B cell (primary cell): ENCODE measurements at regions not wholly inside any gene's neighbourhood (a gene's known extent, or its start where the extent isn't known, plus 50 kb on each side); places are given as distances from the start of the nearest gene placed in this dataset.

Experiments
- ATAC-seq: fragments of 200-7000 bp; cut with Tn5 transposase; one replicate; pipeline ENCODE4 v1.10.0; 2021; ENCODE audit warnings: low read depth, mild to moderate bottlenecking, moderate number of reproducible peaks, moderate library complexity
- CTCF ChIA-PET: fragments of 350-600 bp; sonication (Branson Sonifier 250); formaldehyde crosslinking; loops from one replicate; lab custom pipeline; 2021; ENCODE audit warnings: antibody characterized with exemption, inconsistent platforms; lab: Charles Lee
- POLR2A ChIA-PET: fragments of 350-600 bp; sonication (Branson Sonifier 250); formaldehyde crosslinking; loops from one replicate; lab custom pipeline; 2021; ENCODE audit warnings: antibody characterized with exemption; lab: Charles Lee
- DNase-seq: peaks from one replicate; pipeline ENCODE4 v3.0.0; 2013
- H2AFZ ChIP-seq: 2 replicates; pipeline ENCODE4 v1.6.1; 2012; ENCODE audit warnings: mild to moderate bottlenecking, low read depth, low read length; ENCODE audit not compliant: insufficient read depth, poor library complexity, severe bottlenecking
- H3K27ac ChIP-seq, 2 donors: 1 replicate in 1 of 2; 2 replicates in 1 of 2; pipeline ENCODE4 v1.5.1; 2012 to 2013; ENCODE audit warnings: low read length in 2 of 2, mild to moderate bottlenecking in 2 of 2, moderate library complexity in 1 of 2
- H3K27me3 ChIP-seq, 4 experiments: fragments of 200-600 bp in 1 of 4; sonication (generic) in 1 of 4; replicated peaks in 1 of 4; 1 replicate in 2 of 4; 2 replicates in 2 of 4; pipeline versions ENCODE4 v1.6.1 to v1.7.0; 2013 to 2016; ENCODE audit warnings: low read length in 3 of 4, mild to moderate bottlenecking in 2 of 4, mixed read lengths in 1 of 4, moderate library complexity in 1 of 4; ENCODE audit not compliant: insufficient read depth in 4 of 4, control insufficient read depth in 3 of 4; ENCODE audit errors: control extremely low read depth in 1 of 4
- H3K36me3 ChIP-seq, 2 experiments: replicated peaks in 1 of 2; 1 replicate in 1 of 2; 2 replicates in 1 of 2; pipeline versions ENCODE4 v1.6.1 to v1.7.1; 2013; ENCODE audit warnings: low read length in 1 of 2; ENCODE audit not compliant: insufficient read depth in 2 of 2, control insufficient read depth in 1 of 2; ENCODE audit errors: control extremely low read depth in 1 of 2, extremely low read depth in 1 of 2
- H3K4me1 ChIP-seq, 2 donors: fragments of 200-600 bp in 1 of 2; sonication (generic) in 1 of 2; 1 replicate in 1 of 2; 2 replicates in 1 of 2; pipeline versions ENCODE4 v1.5.1 to v1.6.1; 2013 to 2017; ENCODE audit warnings: low read length in 2 of 2; ENCODE audit not compliant: control insufficient read depth in 2 of 2, insufficient read depth in 2 of 2
- H3K4me2 ChIP-seq: replicated peaks from 2 replicates; pipeline ENCODE3; 2012; ENCODE audit warnings: mild to moderate bottlenecking, low read depth, low read length; ENCODE audit not compliant: poor library complexity, severe bottlenecking
- H3K4me3 ChIP-seq, 5 experiments: fragments of 200-600 bp in 1 of 5; sonication (generic) in 1 of 5; 1 replicate in 3 of 5; 2 replicates in 2 of 5; pipeline versions ENCODE4 v1.5.1 to v1.7.0; 2011 to 2016; ENCODE audit warnings: low read length in 4 of 5, mild to moderate bottlenecking in 4 of 5, low read depth in 2 of 5, control low read depth in 1 of 5, moderate library complexity in 1 of 5; ENCODE audit not compliant: insufficient read depth in 1 of 5; ENCODE audit errors: control extremely low read depth in 1 of 5, extremely low read depth in 1 of 5
- H3K79me2 ChIP-seq: fragments of 200-600 bp; sonication (generic); one replicate; pipeline ENCODE4 v1.6.0; 2016; ENCODE audit warnings: low read length; ENCODE audit not compliant: control insufficient read depth, insufficient read depth
- H3K9ac ChIP-seq: fragments of 200-600 bp; sonication (generic); 2 replicates; pipeline ENCODE4 v1.6.1; 2017; ENCODE audit warnings: mild to moderate bottlenecking, low read length, moderate library complexity
- H3K9me3 ChIP-seq, 3 donors: one replicate each; pipeline versions ENCODE4 v1.6.1 to v1.7.1; 2013; ENCODE audit warnings: low read length in 2 of 3; ENCODE audit not compliant: control insufficient read depth in 2 of 3, insufficient read depth in 1 of 3; ENCODE audit errors: control extremely low read depth in 1 of 3
- H4K20me1 ChIP-seq: 2 replicates; pipeline ENCODE4 v1.6.0; 2012; ENCODE audit warnings: mild to moderate bottlenecking, low read length; ENCODE audit not compliant: insufficient read depth, control insufficient read depth, poor library complexity, severe bottlenecking
- H3K27ac Mint-ChIP-seq: one replicate; pipeline ENCODE4 v1.8.0; 2021; ENCODE audit warnings: mixed read lengths
- H3K27me3 Mint-ChIP-seq: one replicate; pipeline ENCODE4 v1.8.0; 2021; ENCODE audit warnings: mixed read lengths
- H3K4me1 Mint-ChIP-seq: one replicate; pipeline ENCODE4 v1.8.0; 2021; ENCODE audit warnings: mixed read lengths
- H3K4me3 Mint-ChIP-seq: one replicate; pipeline ENCODE4 v1.8.0; 2021; ENCODE audit warnings: mixed read lengths
- H3K9me3 Mint-ChIP-seq: one replicate; pipeline ENCODE4 v1.8.0; 2022; ENCODE audit warnings: mixed read lengths; ENCODE audit not compliant: insufficient read depth
- EZH2 ChIP-seq: IDR thresholded peaks from 2 replicates; pipeline ENCODE4 v1.6.1; 2012; ENCODE audit warnings: borderline replicate concordance, low read depth, mild to moderate bottlenecking, moderate library complexity, low read length; ENCODE audit not compliant: insufficient read depth, poor library complexity, severe bottlenecking
- WGBS: methylation state at CpG from one replicate; pipeline ENCODE4 v1.1.5; 2013; ENCODE audit warnings: missing lambda C conversion rate; ENCODE audit not compliant: insufficient coverage; 5-methylcytosine and 5-hydroxymethylcytosine counted together
- intact Hi-C: fragments of 100-400 bp; cut with micrococcal nuclease; formaldehyde crosslinking; loops from one replicate; pipeline ENCODE4 v1.10.0; 2022
- TF ChIP-seq, protein P1 (sequence below): fragments of 200-600 bp; IDR thresholded peaks from one replicate; pipeline ENCODE4 v1.8.0; 2022; ENCODE audit warnings: antibody characterized with exemption, mild to moderate bottlenecking

DNA sequence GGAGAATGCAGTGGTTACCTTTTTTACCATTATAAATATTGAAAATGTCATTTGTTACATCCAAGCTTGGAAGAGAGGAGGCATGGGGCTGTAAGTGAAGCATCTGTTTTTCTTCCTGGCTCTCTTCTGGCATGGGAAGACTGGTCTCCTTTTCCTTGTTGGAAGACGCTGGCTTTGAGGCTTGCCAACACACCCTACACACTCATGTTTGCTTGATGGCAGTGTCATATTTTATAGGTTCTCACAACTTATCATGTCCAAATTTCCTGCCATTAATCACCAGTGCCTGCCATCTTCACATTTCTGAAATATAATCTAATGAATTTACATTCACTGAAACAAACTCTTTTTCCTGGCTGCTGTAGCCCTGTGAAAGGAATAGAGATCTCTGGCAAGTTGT, 252.9 kb downstream of the MAN2A1 start:
- Histone ChIP-seq H2AFZ (no peak overlapping the region), H3K27me3 (peaks cover 0 to 3% (median 0%) of the 10 kb centered on the region in 4 experiments), H3K4me2 (no peak overlapping the region), H3K27ac (no peak overlapping the region), H3K9me3 (peaks cover 0 to 6% (median 2%) of the 10 kb centered on the region in 3 donors), H3K4me1 (no peaks in the 10 kb centered on the region), H4K20me1 (no peaks in the 10 kb centered on the region), H3K36me3 (no peaks in the 10 kb centered on the region), H3K79me2 (no peaks in the 10 kb centered on the region), H3K4me3 (no peak overlapping the region), H3K9ac (no peak overlapping the region)
- ChIA-PET POLR2A (no interaction called here), CTCF (no interaction called here)
- Mint-ChIP-seq H3K27ac (no peak overlapping the region), H3K27me3 (peaks cover 20% of the 10 kb centered on the region), H3K9me3 (no peaks in the 10 kb centered on the region), H3K4me3 (no peak overlapping the region), H3K4me1 (no peaks in the 10 kb centered on the region)
- TF ChIP-seq EZH2 = no peak
- TF ChIP-seq, protein P1, sequence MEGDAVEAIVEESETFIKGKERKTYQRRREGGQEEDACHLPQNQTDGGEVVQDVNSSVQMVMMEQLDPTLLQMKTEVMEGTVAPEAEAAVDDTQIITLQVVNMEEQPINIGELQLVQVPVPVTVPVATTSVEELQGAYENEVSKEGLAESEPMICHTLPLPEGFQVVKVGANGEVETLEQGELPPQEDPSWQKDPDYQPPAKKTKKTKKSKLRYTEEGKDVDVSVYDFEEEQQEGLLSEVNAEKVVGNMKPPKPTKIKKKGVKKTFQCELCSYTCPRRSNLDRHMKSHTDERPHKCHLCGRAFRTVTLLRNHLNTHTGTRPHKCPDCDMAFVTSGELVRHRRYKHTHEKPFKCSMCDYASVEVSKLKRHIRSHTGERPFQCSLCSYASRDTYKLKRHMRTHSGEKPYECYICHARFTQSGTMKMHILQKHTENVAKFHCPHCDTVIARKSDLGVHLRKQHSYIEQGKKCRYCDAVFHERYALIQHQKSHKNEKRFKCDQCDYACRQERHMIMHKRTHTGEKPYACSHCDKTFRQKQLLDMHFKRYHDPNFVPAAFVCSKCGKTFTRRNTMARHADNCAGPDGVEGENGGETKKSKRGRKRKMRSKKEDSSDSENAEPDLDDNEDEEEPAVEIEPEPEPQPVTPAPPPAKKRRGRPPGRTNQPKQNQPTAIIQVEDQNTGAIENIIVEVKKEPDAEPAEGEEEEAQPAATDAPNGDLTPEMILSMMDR = no peak
- intact Hi-C loops = no loop called here
- no CpG with 5 or more reads among the region's 1 CpG for WGBS
- DNase-seq (no peak), ATAC-seq (no peak)

DNA sequence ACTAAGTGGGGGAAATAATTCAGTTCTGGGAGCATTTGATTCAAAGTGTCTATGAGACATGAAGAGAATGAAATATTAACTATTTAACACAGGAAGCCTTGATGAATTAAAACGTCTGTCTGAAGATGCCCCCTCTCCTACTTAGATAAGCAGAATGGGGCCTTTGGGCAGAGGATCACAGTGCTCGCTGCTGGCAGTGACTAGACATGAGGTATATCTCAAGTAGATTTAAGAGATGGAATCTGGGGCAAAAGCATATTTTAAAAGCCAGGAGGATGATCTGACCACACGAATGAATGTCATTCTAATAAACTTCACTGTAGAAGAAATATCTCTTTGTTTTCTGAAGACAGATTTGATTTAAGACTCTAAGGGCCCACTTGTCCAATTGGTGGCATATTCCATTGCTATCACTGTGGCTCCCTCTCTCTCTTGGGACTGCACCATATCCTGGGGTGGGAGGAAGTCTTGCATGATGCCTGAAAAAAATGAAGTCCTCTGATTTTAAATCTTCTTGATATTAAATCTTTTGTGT, 254.0 kb downstream of the MAN2A1 start:
- Histone ChIP-seq H2AFZ (no peak overlapping the region), H3K4me3 (no peak overlapping the region), H3K4me2 (no peak overlapping the region), H3K4me1 (no peaks in the 10 kb centered on the region), H3K9me3 (peaks cover 0 to 6% (median 2%) of the 10 kb centered on the region in 3 donors), H3K27ac (no peak overlapping the region), H3K9ac (no peak overlapping the region), H4K20me1 (no peaks in the 10 kb centered on the region), H3K79me2 (no peaks in the 10 kb centered on the region), H3K27me3 (peaks cover 0 to 3% (median 0%) of the 10 kb centered on the region in 4 experiments), H3K36me3 (no peaks in the 10 kb centered on the region)
- POLR2A ChIA-PET = no interaction called here
- ATAC-seq (no peak), DNase-seq (no peak)
- Mint-ChIP-seq H3K4me1 (no peaks in the 10 kb centered on the region), H3K4me3 (no peak overlapping the region), H3K27me3 (peaks cover 20% of the 10 kb centered on the region), H3K27ac (no peak overlapping the region), H3K9me3 (no peaks in the 10 kb centered on the region)
- intact Hi-C loops = no loop called here
- no CpG with 5 or more reads among the region's 3 CpGs for WGBS
- CTCF ChIA-PET = no interaction called here
- TF ChIP-seq, protein P1 = no peak
- TF ChIP-seq EZH2 = no peak
